Muscle of back (tissue), 3 donors: ENCODE measurements at regions not wholly inside any gene's neighbourhood (a gene's known extent, or its start where the extent isn't known, plus 50 kb on each side); places are given as distances from the start of the nearest gene placed in this dataset.
"Not testable (repeated sequence)": the region's sequence is repeated elsewhere in the genome, so short reads cannot be mapped to it uniquely, and the experiment has no call there.

Source experiments
- DNase-seq, 3 donors: peaks; one replicate each; pipeline versions ENCODE4 v3.0.0 to v3.0.0-alpha.2; 2013

DNA sequence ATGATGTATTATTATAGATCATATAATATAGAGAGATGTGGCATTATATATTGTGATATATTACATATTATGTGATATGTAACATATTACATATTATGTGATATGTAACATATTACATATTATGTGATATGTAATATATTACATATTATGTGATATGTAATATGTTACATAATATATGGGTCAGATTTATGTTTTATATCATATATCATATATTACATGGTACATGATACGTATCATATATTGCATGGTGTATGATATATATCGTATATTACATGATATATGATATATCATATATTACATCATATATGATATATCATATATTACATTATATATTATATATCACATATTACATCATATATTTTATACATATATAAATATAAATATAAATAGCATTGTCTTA lies 164.1 kb upstream of the NEBL start:
- no peak for DNase-seq

- DNase-seq, result no peak
Observed at GRCh38 chr10:21060626-21061025, 163.5 kb upstream of the NEBL start.

DNA sequence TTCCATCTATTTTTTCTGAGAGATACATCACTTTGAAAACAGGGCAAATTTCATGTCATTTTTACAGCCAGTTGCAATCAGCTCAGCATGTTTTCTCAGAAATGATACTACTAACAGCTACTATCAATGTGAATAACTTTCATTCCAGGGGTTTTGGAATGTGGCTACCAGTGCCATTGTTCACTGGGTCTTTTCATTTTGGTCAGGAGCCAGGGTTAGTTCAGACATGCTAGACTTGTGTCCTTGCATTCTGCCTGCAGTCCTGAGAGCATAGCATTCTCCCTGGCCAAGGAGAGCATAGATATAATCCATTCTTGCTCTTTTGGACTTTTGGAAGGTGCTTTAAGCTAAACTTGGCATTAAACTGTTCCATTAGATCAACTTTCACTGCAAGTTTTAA lies 160.9 kb upstream of the NEBL start:
- DNase-seq, result no peak

DNA sequence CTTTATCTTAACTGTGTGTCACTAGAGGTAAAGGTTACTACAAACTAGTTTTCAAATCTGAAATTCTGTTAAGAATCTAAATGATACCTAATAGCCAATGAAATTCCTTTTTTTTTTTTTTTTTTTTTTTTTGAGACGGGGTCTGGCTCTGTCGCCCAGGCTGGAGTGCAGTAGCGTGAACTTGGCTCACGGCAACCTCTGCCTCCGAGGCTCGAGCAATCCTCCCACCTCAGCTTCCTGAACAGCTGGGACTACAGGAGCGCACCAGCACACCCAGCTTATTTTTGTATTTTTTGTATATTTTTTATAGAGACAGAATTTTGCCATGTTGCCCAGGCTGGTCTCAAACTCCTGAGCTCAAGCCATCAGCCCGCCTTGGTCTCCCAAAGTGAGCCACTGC lies 160.3 kb upstream of the NEBL start:
- no peak for DNase-seq

DNA sequence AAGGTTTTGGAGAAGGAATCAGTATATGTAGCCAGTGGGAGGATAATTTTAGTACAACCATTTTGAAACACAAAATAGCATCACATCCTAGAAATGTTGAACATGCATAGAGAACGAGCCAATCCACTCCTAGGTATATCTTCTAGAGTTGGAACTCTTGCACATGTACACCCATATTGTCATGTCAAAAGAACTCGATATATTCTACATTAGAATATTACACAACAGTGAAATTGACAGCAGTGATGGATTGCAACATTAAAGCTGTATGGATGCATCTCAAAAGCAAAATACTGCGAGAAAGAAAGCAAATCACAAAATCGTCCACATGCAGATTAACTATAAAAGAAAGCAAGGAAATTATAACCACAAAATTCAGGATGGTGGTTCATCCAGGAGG lies 159.3 kb upstream of the NEBL start:
- no peak for DNase-seq

- DNase-seq, result no peak
Observed at GRCh38 chr10:21055339-21056135, 158.4 kb upstream of the NEBL start.

DNA sequence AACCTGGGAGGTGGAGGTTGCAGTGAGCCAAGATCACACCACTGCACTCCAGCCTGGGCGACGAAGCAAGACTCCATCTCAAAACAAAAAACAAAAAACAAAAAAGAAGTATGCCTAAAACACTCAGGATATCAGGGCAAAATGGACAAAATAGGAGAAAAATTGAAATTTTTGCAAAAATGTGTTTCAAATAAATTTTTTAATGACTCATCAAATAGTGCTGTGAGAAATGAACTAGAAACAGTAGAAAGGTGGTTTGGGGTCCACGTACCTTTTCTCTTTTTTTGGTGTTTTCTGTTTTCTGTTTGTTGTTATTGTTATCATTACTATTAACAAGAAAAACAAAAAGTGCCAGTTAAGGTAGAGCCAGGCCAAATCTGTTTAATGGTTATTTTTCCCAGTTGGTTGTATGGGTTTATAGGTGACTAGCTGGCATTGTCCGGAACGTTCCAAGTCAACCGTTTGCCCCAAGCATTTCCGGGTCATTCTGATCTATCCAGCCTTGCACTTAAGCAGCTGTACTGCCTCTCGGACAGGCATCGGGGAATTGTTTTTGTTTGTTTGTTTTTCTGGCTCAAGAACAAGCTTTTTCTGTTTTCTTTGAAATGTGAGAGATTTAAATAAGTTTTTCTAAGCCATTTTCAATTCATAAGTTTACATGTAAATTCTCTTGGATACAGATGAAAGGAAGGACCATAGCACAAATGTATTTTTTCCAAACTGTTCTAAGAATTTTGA lies 157.0 kb upstream of the NEBL start:
- DNase-seq, result no peak

- no peak for DNase-seq
Observed at GRCh38 chr10:21052709-21053104, 155.6 kb upstream of the NEBL start.

GRCh38 chr10:21052072-21052708 lies 155.1 kb upstream of the NEBL start:
- DNase-seq, result no peak

DNA sequence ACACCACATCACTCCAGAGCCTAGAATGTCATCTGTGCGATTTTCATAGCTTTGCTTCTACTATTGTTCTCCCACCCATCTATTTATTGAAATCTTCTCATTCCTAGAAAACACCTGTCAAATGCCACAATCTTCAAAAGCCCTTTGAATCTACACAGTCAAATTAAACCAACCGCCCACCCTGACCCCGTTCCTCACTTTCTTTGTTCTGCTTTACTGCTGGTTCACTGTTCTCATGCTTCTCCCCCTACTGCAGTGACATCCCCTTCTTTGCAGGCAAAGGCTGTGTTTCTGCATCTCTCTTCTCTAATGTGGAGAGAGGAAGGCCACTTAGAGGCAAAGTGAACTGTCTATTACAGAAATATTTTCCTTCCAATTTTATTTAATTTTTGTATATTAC lies 152.4 kb upstream of the NEBL start:
- DNase-seq, result no peak

DNA sequence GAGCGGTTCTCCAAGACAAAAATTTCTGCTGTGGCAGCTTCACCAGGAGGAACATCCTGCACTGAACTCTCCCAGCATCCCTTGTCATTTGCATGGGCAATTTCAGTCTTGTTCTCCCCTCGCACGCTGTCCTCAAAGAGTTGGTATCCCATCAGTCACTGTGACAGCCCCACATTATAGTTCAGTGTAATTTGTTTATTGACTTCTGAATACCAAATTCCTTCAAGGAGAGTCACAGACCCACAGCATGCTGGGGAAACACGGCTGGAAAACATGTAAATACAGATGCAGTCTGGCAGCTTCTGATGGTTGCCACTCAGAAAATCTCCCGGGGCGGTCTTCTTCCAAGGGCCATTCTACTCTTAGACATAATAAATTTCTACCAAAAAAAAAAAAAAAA lies 151.0 kb upstream of the NEBL start:
- no peak for DNase-seq

- no peak for DNase-seq
Observed at GRCh38 chr10:21047511-21047910, 150.4 kb upstream of the NEBL start.

- DNase-seq, result no peak
Observed at GRCh38 chr10:21047096-21047495, 150.0 kb upstream of the NEBL start.

DNA sequence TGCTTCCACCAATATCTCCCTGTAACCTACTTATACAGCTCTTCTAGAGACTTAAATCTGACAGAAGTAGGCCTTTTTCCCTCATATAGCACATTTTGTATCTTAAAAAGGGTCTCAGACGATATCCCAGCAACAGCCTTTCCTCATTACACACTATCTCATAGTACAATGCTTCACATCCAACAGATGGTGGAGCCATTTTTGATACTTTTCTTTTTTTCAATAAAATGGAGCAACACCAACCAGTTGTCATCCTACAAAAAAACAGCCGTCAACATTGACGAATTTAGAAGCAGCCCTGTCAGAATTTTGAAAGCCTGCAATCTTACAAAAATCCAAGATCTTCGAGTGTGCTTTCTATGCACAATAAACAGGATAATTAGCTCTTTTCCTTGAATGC lies 145.9 kb upstream of the NEBL start:
- DNase-seq, result no peak

DNA sequence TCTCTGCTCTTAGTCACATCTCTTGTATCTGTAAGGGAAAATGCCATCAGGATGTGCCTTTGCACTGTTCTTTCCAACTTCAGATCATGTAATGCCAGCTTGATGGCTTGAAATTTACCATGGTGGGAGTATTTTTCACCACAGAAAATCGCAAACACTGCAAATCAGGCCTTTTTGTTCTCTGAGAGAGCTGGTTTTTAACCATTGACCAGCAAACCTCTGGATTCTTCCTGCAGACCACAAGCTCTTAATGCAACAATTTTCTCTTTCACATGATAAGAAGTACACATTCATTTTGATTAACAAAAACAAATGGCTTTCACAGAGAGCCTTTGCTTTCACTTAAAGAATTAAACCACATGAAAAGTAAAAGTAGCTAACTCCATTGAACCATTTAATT lies 145.4 kb upstream of the NEBL start:
- DNase-seq, result no peak

DNA sequence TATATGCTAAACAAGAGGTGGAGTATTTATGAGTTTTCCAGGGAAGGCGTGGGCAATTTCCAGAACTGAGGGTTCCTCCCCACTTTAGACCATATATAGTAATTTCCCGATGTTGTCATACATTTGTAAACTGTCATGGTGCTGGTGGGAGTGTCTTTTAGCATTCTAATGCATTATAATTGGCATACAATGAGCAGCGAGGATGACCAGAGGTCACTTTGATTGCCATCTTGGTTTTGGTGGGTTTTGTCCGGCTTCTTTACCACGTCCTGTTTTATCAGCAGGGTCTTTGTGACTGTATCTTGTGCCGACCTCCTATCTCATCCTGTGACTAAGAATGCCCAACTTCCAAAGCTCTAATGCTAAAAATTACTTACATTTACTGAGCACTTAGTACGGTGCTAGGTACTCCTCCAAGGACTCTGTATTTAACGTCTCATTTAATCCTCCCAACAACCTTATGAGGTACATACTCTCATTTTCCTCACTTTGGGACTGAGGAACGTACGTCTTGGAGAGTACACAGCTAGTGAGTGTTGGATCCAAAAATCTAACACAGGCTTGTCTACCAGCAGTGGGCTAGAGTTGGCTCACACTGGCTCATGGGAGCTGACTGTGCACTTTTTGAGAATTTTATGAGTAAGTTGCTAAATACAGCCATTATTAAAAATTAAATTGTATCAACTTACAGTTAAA lies 144.8 kb upstream of the NEBL start:
- no peak for DNase-seq

GRCh38 chr10:21039721-21040120 lies 142.6 kb upstream of the NEBL start:
- no peak for DNase-seq

GRCh38 chr10:21036757-21037156 lies 139.6 kb upstream of the NEBL start:
- DNase-seq, result no peak

DNA sequence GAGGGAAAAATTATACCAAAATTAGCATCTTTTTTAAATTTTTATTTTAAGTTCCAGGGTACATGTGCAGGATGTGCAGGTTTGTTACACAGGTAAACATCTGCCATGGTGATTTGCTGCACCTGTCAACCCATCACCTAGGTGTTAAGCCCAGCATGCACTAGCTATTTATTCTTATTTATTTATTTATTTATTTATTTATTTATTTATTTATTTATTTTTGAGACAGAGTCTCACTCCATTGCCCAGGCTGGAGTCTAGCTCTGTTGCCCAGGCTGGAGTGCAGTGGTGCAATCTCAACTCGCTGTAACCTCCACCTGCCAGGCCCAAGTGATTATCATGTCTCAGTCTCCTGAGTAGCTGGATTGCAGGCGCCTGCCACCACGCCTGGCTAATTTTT lies 137.7 kb upstream of the NEBL start:
- DNase-seq, result not testable (repeated sequence)

DNA sequence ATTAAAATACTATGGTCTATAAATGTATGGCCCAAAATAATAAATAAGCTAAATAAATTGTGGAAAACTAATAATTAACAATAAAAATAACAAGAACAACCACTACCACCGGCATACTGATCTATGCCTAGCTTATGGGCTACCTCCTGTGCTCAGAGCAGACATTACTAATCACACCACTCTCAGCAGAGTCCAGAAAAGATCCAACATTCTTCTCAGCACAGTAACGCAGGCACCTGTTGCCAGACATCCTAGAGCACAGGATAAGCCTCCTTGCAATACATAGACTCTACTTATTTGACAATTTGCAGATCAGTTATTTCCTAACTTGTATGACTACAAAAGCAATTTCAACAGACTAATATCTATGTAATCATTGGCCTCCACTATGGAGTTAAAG lies 137.1 kb upstream of the NEBL start:
- no peak for DNase-seq

- DNase-seq, result no peak
Observed at GRCh38 chr10:21032587-21033319, 135.6 kb upstream of the NEBL start.
